ENCODE measurements at regions not wholly inside any gene's neighbourhood (a gene's known extent, or its start where the extent isn't known, plus 50 kb on each side); places are given as distances from the start of the nearest gene placed in this dataset.

DNA sequence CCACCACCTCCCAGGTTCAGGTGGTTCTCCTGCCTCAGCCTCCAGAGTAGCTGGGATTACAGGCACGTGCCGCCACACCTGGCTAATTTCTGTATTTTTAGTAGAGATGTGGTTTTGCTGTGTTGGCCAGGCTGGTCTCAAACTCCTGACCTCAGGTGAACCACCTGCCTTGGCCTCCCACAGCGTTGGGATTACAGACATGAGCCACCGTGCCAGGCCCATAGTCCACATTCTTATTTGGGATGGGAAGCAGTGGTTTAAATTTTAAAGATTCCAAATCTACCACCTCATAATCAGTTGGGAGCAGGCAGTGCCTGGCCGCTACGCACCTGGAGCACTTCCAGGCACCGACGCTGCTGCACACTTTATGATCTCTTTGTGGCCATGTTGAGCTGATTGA is 160.6 kb upstream of the SOX1 start:
- TF ChIP-seq, protein P1, sequence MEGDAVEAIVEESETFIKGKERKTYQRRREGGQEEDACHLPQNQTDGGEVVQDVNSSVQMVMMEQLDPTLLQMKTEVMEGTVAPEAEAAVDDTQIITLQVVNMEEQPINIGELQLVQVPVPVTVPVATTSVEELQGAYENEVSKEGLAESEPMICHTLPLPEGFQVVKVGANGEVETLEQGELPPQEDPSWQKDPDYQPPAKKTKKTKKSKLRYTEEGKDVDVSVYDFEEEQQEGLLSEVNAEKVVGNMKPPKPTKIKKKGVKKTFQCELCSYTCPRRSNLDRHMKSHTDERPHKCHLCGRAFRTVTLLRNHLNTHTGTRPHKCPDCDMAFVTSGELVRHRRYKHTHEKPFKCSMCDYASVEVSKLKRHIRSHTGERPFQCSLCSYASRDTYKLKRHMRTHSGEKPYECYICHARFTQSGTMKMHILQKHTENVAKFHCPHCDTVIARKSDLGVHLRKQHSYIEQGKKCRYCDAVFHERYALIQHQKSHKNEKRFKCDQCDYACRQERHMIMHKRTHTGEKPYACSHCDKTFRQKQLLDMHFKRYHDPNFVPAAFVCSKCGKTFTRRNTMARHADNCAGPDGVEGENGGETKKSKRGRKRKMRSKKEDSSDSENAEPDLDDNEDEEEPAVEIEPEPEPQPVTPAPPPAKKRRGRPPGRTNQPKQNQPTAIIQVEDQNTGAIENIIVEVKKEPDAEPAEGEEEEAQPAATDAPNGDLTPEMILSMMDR (IDR thresholded peaks at IDR 0.05): no peak
- TF ChIP-seq POLR2AphosphoS5 (IDR thresholded peaks at IDR 0.05) (no peak), POLR2A (IDR thresholded peaks at IDR 0.05; ENCODE audit: low read depth) (no peak), EP300 (IDR thresholded peaks at IDR 0.05) (no peak)

Measured in esophagus muscularis mucosa (tissue), 4 donors.